GM18505 (cell line): ENCODE measurements at regions not wholly inside any gene's neighbourhood (a gene's known extent, or its start where the extent isn't known, plus 50 kb on each side); places are given as distances from the start of the nearest gene placed in this dataset.

Source experiments
- ATAC-seq: cut with Tn5 transposase; IDR thresholded peaks from one replicate; pipeline ENCODE4 v1.9.1; 2021; ENCODE audit not compliant: unreplicated experiment
- POLR2A ChIP-seq: IDR thresholded peaks from 4 replicates; pipeline ENCODE4 v1.6.1; 2011; ENCODE audit warnings: borderline replicate concordance; ENCODE audit not compliant: insufficient read depth, insufficient read length; ENCODE audit errors: extremely low read depth

- no peak for TF ChIP-seq POLR2A
- no peak for ATAC-seq
These were observed 281.2 kb upstream of the THBS1 start for GRCh38 chr15:39299486-39300267.

GRCh38 chr15:39300451-39301153 is 280.3 kb upstream of the THBS1 start:
- ATAC-seq, result no peak

GRCh38 chr15:39301589-39301999 is 279.3 kb upstream of the THBS1 start:
- no peak for TF ChIP-seq POLR2A
- ATAC-seq, result no peak

More at GRCh38 chr15:39300451-39301153, 280.3 kb upstream of the THBS1 start:
- no peak for TF ChIP-seq POLR2A

- ATAC-seq, result no peak
- TF ChIP-seq POLR2A, result no peak
These were observed 277.9 kb upstream of the THBS1 start for GRCh38 chr15:39302936-39303335.

GRCh38 chr15:39304201-39304841 is 276.6 kb upstream of the THBS1 start:
- no peak for ATAC-seq
- no peak for TF ChIP-seq POLR2A

- no peak for ATAC-seq
- no peak for TF ChIP-seq POLR2A
These were observed 275.7 kb upstream of the THBS1 start for GRCh38 chr15:39304931-39305728.

- TF ChIP-seq POLR2A, result no peak
- ATAC-seq, result no peak
These were observed 270.2 kb upstream of the THBS1 start for GRCh38 chr15:39310633-39311032.

GRCh38 chr15:39312984-39313383 is 267.9 kb upstream of the THBS1 start:
- no peak for TF ChIP-seq POLR2A
- peak; percentile 81 for ATAC-seq

GRCh38 chr15:39313467-39313866 is 267.4 kb upstream of the THBS1 start:
- ATAC-seq, result no peak
- no peak for TF ChIP-seq POLR2A

- ATAC-seq, result no peak
- TF ChIP-seq POLR2A, result no peak
These were observed 267.0 kb upstream of the THBS1 start for GRCh38 chr15:39313881-39314280.

- TF ChIP-seq POLR2A, result no peak
- ATAC-seq, result no peak
These were observed 265.6 kb upstream of the THBS1 start for GRCh38 chr15:39315206-39315850.

- TF ChIP-seq POLR2A, result no peak
These were observed 263.7 kb upstream of the THBS1 start for GRCh38 chr15:39317225-39317624.

GRCh38 chr15:39318231-39318630 is 262.6 kb upstream of the THBS1 start:
- TF ChIP-seq POLR2A, result no peak
- ATAC-seq, result no peak

More at GRCh38 chr15:39317225-39317624, 263.7 kb upstream of the THBS1 start:
- ATAC-seq, result no peak

- TF ChIP-seq POLR2A, result no peak
- ATAC-seq, result no peak
These were observed 260.5 kb upstream of the THBS1 start for GRCh38 chr15:39320355-39320754.
